ENCODE measurements at regions not wholly inside any gene's neighbourhood (a gene's known extent, or its start where the extent isn't known, plus 50 kb on each side); places are given as distances from the start of the nearest gene placed in this dataset.

DNA sequence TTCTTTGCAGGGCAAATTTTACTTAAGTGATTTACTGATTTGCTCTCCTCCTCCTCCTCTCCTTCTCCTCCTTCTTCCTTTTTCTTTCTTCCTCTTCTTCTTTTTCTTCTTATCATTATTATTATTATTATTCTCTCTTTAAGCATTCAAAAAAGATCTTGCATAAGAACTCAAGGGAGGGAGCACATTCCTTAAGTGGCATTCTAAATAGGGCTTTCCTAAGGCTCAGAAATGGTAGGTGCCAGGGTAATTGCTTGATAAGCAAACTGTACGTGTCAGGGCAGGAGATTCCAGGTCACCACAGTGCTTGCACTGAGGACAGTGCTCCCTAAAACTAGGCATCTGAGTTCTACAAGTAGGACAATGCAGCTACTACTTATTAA lies 92.4 kb downstream of the SPTSSA start:
- Histone ChIP-seq H3K4me1 (ENCODE audit: control extremely low read depth in 1 of 4, control insufficient read depth in 4 of 4, insufficient read depth in 4 of 4, low read length in 3 of 4) (peaks cover 0 to 8% (median 2%) of the 10 kb centered on the region in 4 experiments), H3K27me3 (replicated peaks in 2 of 5; ENCODE audit: control insufficient read depth in 4 of 5, insufficient read depth in 5 of 5, low read length in 4 of 5) (no peaks in the 10 kb centered on the region), H3K4me3 (ENCODE audit: control insufficient read depth in 1 of 7, extremely low read depth in 1 of 7, insufficient read depth in 4 of 7, low read depth in 2 of 7, low read length in 6 of 7) (no peak overlapping the region), H3K27ac (ENCODE audit: insufficient read depth in 1 of 2, low read depth in 1 of 2, low read length in 2 of 2, poor library complexity in 1 of 2, severe bottlenecking in 2 of 2) (no peak overlapping the region), H3K36me3 (ENCODE audit: control insufficient read depth in 4 of 4, insufficient read depth in 4 of 4, low read length in 3 of 4) (no peaks in the 10 kb centered on the region), H3K9me3 (ENCODE audit: control extremely low read depth in 1 of 5, control insufficient read depth in 4 of 5, insufficient read depth in 2 of 5, low read depth in 1 of 5, low read length in 4 of 5) (no peaks in the 10 kb centered on the region)
- ChIA-PET POLR2A (no interaction called here), CTCF (no interaction called here)
- WGBS (ENCODE audit: insufficient coverage): 83% methylated on average over 1 of the region's 1 CpG
- no peak for DNase-seq

DNA sequence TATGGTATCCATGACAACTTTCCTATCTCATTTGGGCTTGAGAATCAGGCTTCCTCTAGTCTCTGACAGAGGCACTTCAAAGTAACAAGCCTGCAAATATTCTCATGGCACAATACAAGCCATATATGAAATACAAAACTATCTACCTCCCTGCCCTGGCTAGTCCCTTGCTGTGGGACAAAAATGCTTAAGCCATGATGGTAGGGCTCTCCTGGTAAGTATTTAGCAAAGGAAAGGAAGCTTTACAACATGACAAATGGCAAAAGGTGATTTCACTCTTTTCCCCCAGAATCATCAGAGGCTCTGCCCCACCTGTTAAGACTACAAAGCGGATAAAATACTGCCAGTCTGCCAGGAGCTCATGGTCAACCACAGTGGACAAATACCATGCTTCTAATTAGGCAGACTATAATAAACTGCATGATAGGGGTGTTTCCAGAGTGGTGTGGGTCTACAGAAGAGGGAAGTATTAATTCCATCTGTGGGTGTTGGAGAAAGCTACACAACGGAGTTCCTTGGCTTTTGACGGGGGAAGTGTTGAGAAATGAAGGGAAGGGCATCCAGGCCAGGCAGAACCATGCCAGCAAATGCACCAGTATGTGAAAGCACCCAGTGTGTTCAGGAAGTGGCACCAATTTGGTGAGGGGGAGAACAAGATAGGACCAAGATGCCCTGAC lies 92.9 kb downstream of the SPTSSA start:
- H3K9me3 ChIP-seq (ENCODE audit: control extremely low read depth in 1 of 5, control insufficient read depth in 4 of 5, insufficient read depth in 2 of 5, low read depth in 1 of 5, low read length in 4 of 5): no peaks in the 10 kb centered on the region
- no peaks in the 10 kb centered on the region for H3K36me3 ChIP-seq (ENCODE audit: control insufficient read depth in 4 of 4, insufficient read depth in 4 of 4, low read length in 3 of 4)
- CTCF ChIA-PET: no interaction called here
- H3K27me3 ChIP-seq (replicated peaks in 2 of 5; ENCODE audit: control insufficient read depth in 4 of 5, insufficient read depth in 5 of 5, low read length in 4 of 5): no peaks in the 10 kb centered on the region
- 85% methylated on average over 2 of the region's 3 CpGs for WGBS (ENCODE audit: insufficient coverage)
- H3K4me3 ChIP-seq (ENCODE audit: control insufficient read depth in 1 of 7, extremely low read depth in 1 of 7, insufficient read depth in 4 of 7, low read depth in 2 of 7, low read length in 6 of 7): no peak overlapping the region
- H3K4me1 ChIP-seq (ENCODE audit: control extremely low read depth in 1 of 4, control insufficient read depth in 4 of 4, insufficient read depth in 4 of 4, low read length in 3 of 4): peaks cover 0 to 8% (median 2%) of the 10 kb centered on the region in 4 experiments
- no peak overlapping the region for H3K27ac ChIP-seq (ENCODE audit: insufficient read depth in 1 of 2, low read depth in 1 of 2, low read length in 2 of 2, poor library complexity in 1 of 2, severe bottlenecking in 2 of 2)
- POLR2A ChIA-PET: no interaction called here
- peak in 2 of 3 donors; percentile 5 to 48 for DNase-seq

DNA sequence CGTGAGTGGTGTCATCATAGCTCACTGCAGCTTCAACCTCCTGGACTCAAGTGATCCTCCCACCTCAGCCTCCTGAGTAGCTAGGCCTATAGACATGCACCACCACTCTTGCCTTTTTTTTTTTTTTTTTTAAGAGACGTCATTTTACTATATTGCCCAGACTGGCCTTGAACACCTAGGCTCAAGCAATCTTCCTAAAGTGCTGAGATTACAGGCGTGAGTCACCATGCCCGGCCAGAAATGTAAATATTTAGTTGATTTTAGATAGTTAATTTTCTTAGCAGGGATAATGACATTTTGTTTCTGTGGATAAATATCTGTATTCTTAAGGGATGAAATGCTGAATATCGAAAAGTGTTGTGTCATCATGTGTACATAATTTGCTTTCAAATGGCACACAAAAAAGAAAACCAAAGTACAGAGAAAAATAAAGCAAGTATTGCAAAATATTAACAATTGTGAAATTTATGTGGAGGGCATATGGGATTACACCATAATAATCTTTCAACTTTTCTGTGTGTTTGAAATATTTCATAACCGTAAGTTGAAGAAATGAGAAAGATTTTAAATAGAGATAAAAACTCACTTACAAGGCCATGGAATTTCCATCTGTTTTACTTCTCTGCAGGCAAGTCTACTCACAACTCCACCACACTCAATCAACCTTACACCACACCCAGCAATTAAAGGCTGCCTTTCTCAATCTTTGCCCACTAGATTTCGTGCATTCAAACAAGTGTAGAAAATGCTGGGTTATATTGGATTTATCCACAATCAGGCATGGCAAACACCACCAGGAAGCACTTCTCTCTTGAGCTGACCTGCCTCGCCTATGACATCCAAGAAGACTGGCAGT lies 93.7 kb downstream of the SPTSSA start:
- ChIA-PET POLR2A (no interaction called here), CTCF (interaction anchor here (1.2 kb wide), 1 partner anchor 181 kb away, joined by 3 read pairs; no protein-coding TSS in a partner anchor)
- no peaks in the 10 kb centered on the region for H3K36me3 ChIP-seq (ENCODE audit: control insufficient read depth in 4 of 4, insufficient read depth in 4 of 4, low read length in 3 of 4)
- WGBS (ENCODE audit: insufficient coverage): 90% methylated on average over 4 of the region's 8 CpGs
- no peaks in the 10 kb centered on the region for H3K27me3 ChIP-seq (replicated peaks in 2 of 5; ENCODE audit: control insufficient read depth in 4 of 5, insufficient read depth in 5 of 5, low read length in 4 of 5)
- DNase-seq: peak in 2 of 3 donors; percentile 15 to 25
- H3K4me3 ChIP-seq (ENCODE audit: control insufficient read depth in 1 of 7, extremely low read depth in 1 of 7, insufficient read depth in 4 of 7, low read depth in 2 of 7, low read length in 6 of 7): no peak overlapping the region
- peaks cover 0 to 16% (median 2%) of the 10 kb centered on the region in 4 experiments for H3K4me1 ChIP-seq (ENCODE audit: control extremely low read depth in 1 of 4, control insufficient read depth in 4 of 4, insufficient read depth in 4 of 4, low read length in 3 of 4)
- H3K9me3 ChIP-seq (ENCODE audit: control extremely low read depth in 1 of 5, control insufficient read depth in 4 of 5, insufficient read depth in 2 of 5, low read depth in 1 of 5, low read length in 4 of 5): no peaks in the 10 kb centered on the region
- no peak overlapping the region for H3K27ac ChIP-seq (ENCODE audit: insufficient read depth in 1 of 2, low read depth in 1 of 2, low read length in 2 of 2, poor library complexity in 1 of 2, severe bottlenecking in 2 of 2)

DNA sequence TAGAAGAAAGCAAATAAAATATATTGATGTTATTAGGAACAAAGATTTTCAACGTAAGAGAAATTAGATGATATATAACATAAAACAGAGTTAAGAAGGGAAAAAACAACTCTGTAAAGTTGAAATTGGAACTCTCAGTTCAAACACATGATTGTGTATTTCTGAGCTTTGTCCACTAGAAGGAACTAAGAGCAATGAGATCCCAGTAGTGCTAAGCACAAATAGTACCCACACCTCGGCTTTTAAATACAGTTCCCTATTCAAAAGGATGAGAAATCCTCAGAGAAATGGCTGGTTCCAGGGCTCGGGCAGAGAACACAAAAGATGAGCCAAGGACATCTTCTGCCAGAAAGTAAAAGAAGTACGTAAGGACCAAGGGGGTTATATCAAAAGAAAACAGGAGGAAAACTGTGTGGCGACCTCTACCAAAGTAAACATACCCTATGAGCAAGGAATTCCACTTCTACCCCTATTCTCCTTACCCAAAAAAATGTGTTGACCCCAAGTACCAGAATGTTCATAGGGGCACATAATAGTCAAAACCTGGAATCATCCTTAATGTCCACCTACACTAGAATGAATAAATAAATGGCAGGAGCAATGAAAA lies 96.6 kb downstream of the SPTSSA start:
- H3K4me1 ChIP-seq (ENCODE audit: control extremely low read depth in 1 of 4, control insufficient read depth in 4 of 4, insufficient read depth in 4 of 4, low read length in 3 of 4): peaks cover 0 to 17% (median 2%) of the 10 kb centered on the region in 4 experiments
- CTCF ChIA-PET: interaction anchor here (0.6 to 1.5 kb wide), 2 partner anchors 133 to 944 kb away, joined by 3 read pairs; no protein-coding TSS in a partner anchor
- POLR2A ChIA-PET: interaction anchor here (0.7 kb wide), 1 partner anchor 1854 kb away, joined by 3 read pairs; no protein-coding TSS in a partner anchor

DNA sequence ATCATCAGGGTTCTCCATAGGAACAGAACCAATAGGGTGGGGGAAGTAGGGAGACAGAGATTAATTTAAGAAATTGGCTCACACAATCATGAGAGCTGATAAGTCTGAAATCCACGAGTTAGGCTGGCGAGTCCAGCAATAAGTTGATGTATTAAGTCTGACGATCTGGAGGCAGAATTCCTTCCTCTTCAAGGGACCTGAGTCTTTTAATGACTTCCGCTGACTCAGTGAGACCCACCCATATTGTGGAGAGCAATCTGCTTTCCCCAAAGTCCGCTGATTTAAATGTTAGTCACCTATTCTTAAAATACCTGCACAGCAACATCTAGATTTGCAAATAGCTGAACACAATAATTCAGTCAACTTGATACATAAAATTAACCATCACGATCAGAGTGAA lies 97.8 kb downstream of the SPTSSA start:
- Histone ChIP-seq H3K4me1 (ENCODE audit: control extremely low read depth in 1 of 4, control insufficient read depth in 4 of 4, insufficient read depth in 4 of 4, low read length in 3 of 4) (peaks cover 0 to 15% (median 2%) of the 10 kb centered on the region in 4 experiments), H3K27ac (ENCODE audit: insufficient read depth in 1 of 2, low read depth in 1 of 2, low read length in 2 of 2, poor library complexity in 1 of 2, severe bottlenecking in 2 of 2) (no peak overlapping the region), H3K4me3 (ENCODE audit: control insufficient read depth in 1 of 7, extremely low read depth in 1 of 7, insufficient read depth in 4 of 7, low read depth in 2 of 7, low read length in 6 of 7) (no peak overlapping the region), H3K9me3 (ENCODE audit: control extremely low read depth in 1 of 5, control insufficient read depth in 4 of 5, insufficient read depth in 2 of 5, low read depth in 1 of 5, low read length in 4 of 5) (no peaks in the 10 kb centered on the region), H3K36me3 (ENCODE audit: control insufficient read depth in 4 of 4, insufficient read depth in 4 of 4, low read length in 3 of 4) (no peaks in the 10 kb centered on the region), H3K27me3 (replicated peaks in 2 of 5; ENCODE audit: control insufficient read depth in 4 of 5, insufficient read depth in 5 of 5, low read length in 4 of 5) (no peaks in the 10 kb centered on the region)
- ChIA-PET CTCF (interaction anchor here (1.0 kb wide), 1 partner anchor 100 kb away, joined by 3 read pairs; no protein-coding TSS in a partner anchor), POLR2A (no interaction called here)
- DNase-seq: no peak
- 81% methylated on average over 6 of the region's 6 CpGs for WGBS (ENCODE audit: insufficient coverage)

More for the DNA sequence above, 96.6 kb downstream of the SPTSSA start:
- 17% methylated on average over 1 of the region's 5 CpGs for WGBS (ENCODE audit: insufficient coverage)
- Histone ChIP-seq H3K27ac (ENCODE audit: insufficient read depth in 1 of 2, low read depth in 1 of 2, low read length in 2 of 2, poor library complexity in 1 of 2, severe bottlenecking in 2 of 2) (no peak overlapping the region), H3K36me3 (ENCODE audit: control insufficient read depth in 4 of 4, insufficient read depth in 4 of 4, low read length in 3 of 4) (no peaks in the 10 kb centered on the region), H3K9me3 (ENCODE audit: control extremely low read depth in 1 of 5, control insufficient read depth in 4 of 5, insufficient read depth in 2 of 5, low read depth in 1 of 5, low read length in 4 of 5) (no peaks in the 10 kb centered on the region), H3K27me3 (replicated peaks in 2 of 5; ENCODE audit: control insufficient read depth in 4 of 5, insufficient read depth in 5 of 5, low read length in 4 of 5) (no peaks in the 10 kb centered on the region), H3K4me3 (ENCODE audit: control insufficient read depth in 1 of 7, extremely low read depth in 1 of 7, insufficient read depth in 4 of 7, low read depth in 2 of 7, low read length in 6 of 7) (no peak overlapping the region)
- peak in 2 of 3 donors; percentile 39 to 42 for DNase-seq

DNA sequence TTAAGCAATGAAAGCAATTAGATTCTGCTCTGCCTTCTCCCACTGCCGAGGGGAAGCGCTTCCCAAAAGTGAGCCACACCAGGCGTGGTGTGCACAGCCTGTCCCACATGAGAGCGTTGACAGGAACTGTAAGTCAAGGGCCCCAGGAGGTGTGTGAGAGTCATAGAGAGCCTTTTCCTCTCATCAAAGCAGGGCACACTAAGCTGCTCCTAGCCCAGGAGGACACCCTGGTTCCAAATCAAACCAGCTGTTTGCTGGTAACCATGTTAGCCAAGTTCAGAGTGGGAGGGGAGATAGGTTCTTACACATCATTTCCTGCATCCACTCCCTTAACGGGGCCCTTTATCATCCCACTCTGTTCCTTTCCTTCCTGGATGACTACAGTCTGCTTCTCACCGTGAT lies 98.3 kb downstream of the SPTSSA start:
- Histone ChIP-seq H3K27me3 (replicated peaks in 2 of 5; ENCODE audit: control insufficient read depth in 4 of 5, insufficient read depth in 5 of 5, low read length in 4 of 5) (no peaks in the 10 kb centered on the region), H3K4me3 (ENCODE audit: control insufficient read depth in 1 of 7, extremely low read depth in 1 of 7, insufficient read depth in 4 of 7, low read depth in 2 of 7, low read length in 6 of 7) (no peak overlapping the region), H3K27ac (ENCODE audit: insufficient read depth in 1 of 2, low read depth in 1 of 2, low read length in 2 of 2, poor library complexity in 1 of 2, severe bottlenecking in 2 of 2) (no peak overlapping the region), H3K9me3 (ENCODE audit: control extremely low read depth in 1 of 5, control insufficient read depth in 4 of 5, insufficient read depth in 2 of 5, low read depth in 1 of 5, low read length in 4 of 5) (no peaks in the 10 kb centered on the region), H3K4me1 (ENCODE audit: control extremely low read depth in 1 of 4, control insufficient read depth in 4 of 4, insufficient read depth in 4 of 4, low read length in 3 of 4) (peaks cover 0 to 10% (median under 1%) of the 10 kb centered on the region in 4 experiments), H3K36me3 (ENCODE audit: control insufficient read depth in 4 of 4, insufficient read depth in 4 of 4, low read length in 3 of 4) (no peaks in the 10 kb centered on the region)
- WGBS (ENCODE audit: insufficient coverage): 58% methylated on average over 3 of the region's 6 CpGs
- CTCF ChIA-PET: interaction anchor here (1.0 to 1.7 kb wide), 2 partner anchors 24 to 101 kb away, joined by 3 read pairs; no protein-coding TSS in a partner anchor
- peak in 2 of 3 donors; percentile 28 to 29 for DNase-seq
- POLR2A ChIA-PET: no interaction called here

Data from common myeloid progenitor, CD34-positive (primary cell).